ENCODE measurements at regions not wholly inside any gene's neighbourhood (a gene's known extent, or its start where the extent isn't known, plus 50 kb on each side); places are given as distances from the start of the nearest gene placed in this dataset.

GRCh38 chr5:89777758-89778157 lies 631.8 kb downstream of the CETN3 start:
- TF ChIP-seq POLR2A (IDR thresholded peaks at IDR 0.05), result no peak
- no peak for TF ChIP-seq CTCF (IDR thresholded peaks at IDR 0.05)
